ENCODE measurements at regions not wholly inside any gene's neighbourhood (a gene's known extent, or its start where the extent isn't known, plus 50 kb on each side); places are given as distances from the start of the nearest gene placed in this dataset.

GRCh38 chr13:34066344-34066743 is 248.4 kb downstream of the RFC3 start:
- 89 to 97% methylated on average over 1 of the region's 1 CpG for WGBS, 2 donors
- no peak for TF ChIP-seq POLR2A (IDR thresholded peaks at IDR 0.05)
- TF ChIP-seq, protein P1, sequence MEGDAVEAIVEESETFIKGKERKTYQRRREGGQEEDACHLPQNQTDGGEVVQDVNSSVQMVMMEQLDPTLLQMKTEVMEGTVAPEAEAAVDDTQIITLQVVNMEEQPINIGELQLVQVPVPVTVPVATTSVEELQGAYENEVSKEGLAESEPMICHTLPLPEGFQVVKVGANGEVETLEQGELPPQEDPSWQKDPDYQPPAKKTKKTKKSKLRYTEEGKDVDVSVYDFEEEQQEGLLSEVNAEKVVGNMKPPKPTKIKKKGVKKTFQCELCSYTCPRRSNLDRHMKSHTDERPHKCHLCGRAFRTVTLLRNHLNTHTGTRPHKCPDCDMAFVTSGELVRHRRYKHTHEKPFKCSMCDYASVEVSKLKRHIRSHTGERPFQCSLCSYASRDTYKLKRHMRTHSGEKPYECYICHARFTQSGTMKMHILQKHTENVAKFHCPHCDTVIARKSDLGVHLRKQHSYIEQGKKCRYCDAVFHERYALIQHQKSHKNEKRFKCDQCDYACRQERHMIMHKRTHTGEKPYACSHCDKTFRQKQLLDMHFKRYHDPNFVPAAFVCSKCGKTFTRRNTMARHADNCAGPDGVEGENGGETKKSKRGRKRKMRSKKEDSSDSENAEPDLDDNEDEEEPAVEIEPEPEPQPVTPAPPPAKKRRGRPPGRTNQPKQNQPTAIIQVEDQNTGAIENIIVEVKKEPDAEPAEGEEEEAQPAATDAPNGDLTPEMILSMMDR (IDR thresholded peaks at IDR 0.05) = no peak
- intact Hi-C loops (cut with DNase I) = no loop called here

DNA sequence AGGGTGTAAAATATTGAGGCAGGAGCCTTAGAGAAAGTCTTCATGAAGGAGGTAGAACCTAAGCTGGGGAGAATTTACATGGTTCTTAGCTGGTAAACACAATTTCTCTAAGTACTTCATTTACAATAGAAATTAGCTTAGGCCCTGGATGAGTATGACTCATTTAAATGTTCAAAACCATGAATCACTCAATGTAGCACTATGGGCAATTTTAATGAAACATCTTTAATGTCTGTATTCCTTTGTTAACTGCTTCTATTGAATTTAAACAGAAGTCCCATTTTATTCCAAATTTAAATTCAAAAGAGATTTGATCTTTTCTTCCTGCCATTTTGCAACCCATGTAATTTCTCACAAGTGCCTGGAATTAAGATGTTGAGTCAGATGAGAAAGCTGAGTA is 252.1 kb downstream of the RFC3 start:
- intact Hi-C loops (cut with DNase I) = loop anchor here (10.0 kb wide), 1 partner anchor 135 kb away; no protein-coding TSS in a partner anchor

More at GRCh38 chr13:34066344-34066743, 248.4 kb downstream of the RFC3 start:
- no peaks in the 10 kb centered on the region for H3K4me1 ChIP-seq
- no peak overlapping the region for H3K4me3 ChIP-seq (replicated peaks in 1 of 3)
- H3K36me3 ChIP-seq = no peaks in the 10 kb centered on the region
- H3K27ac ChIP-seq = no peak overlapping the region
- DNase-seq = no peak
- no peaks in the 10 kb centered on the region for H3K9me3 ChIP-seq
- H3K27me3 ChIP-seq = no peaks in the 10 kb centered on the region

DNA sequence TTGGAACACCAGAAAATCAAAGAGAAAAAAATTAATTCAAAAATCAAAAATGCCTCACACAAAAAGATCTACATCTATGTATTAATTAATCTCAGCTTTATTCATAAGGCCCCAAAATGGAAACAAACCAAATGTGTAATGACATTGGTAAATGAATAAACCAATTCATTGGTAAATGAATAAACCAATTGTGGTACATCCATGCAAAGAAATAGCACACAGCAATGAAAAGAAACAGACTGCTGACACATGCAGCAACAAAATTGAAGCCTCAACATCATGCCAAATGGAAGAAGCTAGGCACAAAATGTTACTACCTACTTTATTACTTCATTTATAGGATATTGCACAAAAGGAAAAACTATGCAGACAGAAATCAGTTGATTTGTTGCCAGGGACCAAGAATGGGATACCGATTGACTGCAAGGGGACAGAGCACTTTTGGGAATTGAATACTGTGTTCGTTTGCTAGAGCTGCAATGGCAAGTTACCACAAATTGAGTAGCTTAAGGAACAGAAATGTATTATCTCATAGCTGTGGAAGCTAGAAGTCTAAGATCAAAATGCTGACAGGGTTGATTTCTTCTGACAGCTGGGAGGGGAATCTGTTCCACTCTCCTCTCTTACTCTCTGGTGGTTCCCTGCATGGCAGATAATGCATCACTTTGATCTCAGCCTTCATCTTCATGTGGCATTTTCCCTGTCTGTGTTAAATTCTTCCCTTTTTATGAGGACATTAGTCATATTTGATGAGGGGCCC is 252.8 kb downstream of the RFC3 start:
- TF ChIP-seq POLR2A (IDR thresholded peaks at IDR 0.05) = no peak
- TF ChIP-seq, protein P1 (IDR thresholded peaks at IDR 0.05) = no peak
- Histone ChIP-seq H3K27me3 (no peaks in the 10 kb centered on the region), H3K27ac (no peak overlapping the region), H3K9me3 (no peaks in the 10 kb centered on the region), H3K4me3 (replicated peaks in 1 of 3) (no peak overlapping the region), H3K4me1 (no peaks in the 10 kb centered on the region), H3K36me3 (no peaks in the 10 kb centered on the region)
- intact Hi-C loops (cut with DNase I) = loop anchor here (10.0 kb wide), 1 partner anchor 136 kb away; no protein-coding TSS in a partner anchor
- no peak for DNase-seq
- 86 to 95% methylated on average over 2 of the region's 2 CpGs for WGBS, 2 donors

More for the DNA sequence above, 252.1 kb downstream of the RFC3 start:
- TF ChIP-seq, protein P1 (IDR thresholded peaks at IDR 0.05) = no peak
- TF ChIP-seq POLR2A (IDR thresholded peaks at IDR 0.05) = no peak
- no peaks in the 10 kb centered on the region for H3K27me3 ChIP-seq
- no peak overlapping the region for H3K27ac ChIP-seq
- no peaks in the 10 kb centered on the region for H3K36me3 ChIP-seq
- no peak for DNase-seq
- H3K4me3 ChIP-seq (replicated peaks in 1 of 3) = no peak overlapping the region
- no peaks in the 10 kb centered on the region for H3K4me1 ChIP-seq
- H3K9me3 ChIP-seq = no peaks in the 10 kb centered on the region

GRCh38 chr13:34076319-34076718 is 258.4 kb downstream of the RFC3 start:
- H3K27me3 ChIP-seq = no peaks in the 10 kb centered on the region

More at GRCh38 chr13:34076319-34076718, 258.4 kb downstream of the RFC3 start:
- TF ChIP-seq POLR2A (IDR thresholded peaks at IDR 0.05) = no peak
- TF ChIP-seq, protein P1 (IDR thresholded peaks at IDR 0.05) = no peak
- Histone ChIP-seq H3K36me3 (no peaks in the 10 kb centered on the region), H3K4me3 (replicated peaks in 1 of 3) (no peak overlapping the region), H3K9me3 (no peaks in the 10 kb centered on the region), H3K27ac (no peak overlapping the region), H3K4me1 (no peaks in the 10 kb centered on the region)
- WGBS, 2 donors = 89 to 92% methylated on average over 1 of the region's 1 CpG
- intact Hi-C loops (cut with DNase I) = loop anchor here (10.0 kb wide), 1 partner anchor 142 kb away; no protein-coding TSS in a partner anchor
- no peak for DNase-seq

Measured in thyroid gland (tissue), 4 donors.